Germinal center (tissue), 1 donor: ENCODE measurements at regions not wholly inside any gene's neighbourhood (a gene's known extent, or its start where the extent isn't known, plus 50 kb on each side); places are given as distances from the start of the nearest gene placed in this dataset.

Experiments used
- DNase-seq: peaks from one replicate; pipeline ENCODE4 v3.0.0; 2012; ENCODE audit warnings: mixed read lengths, low spot score

DNA sequence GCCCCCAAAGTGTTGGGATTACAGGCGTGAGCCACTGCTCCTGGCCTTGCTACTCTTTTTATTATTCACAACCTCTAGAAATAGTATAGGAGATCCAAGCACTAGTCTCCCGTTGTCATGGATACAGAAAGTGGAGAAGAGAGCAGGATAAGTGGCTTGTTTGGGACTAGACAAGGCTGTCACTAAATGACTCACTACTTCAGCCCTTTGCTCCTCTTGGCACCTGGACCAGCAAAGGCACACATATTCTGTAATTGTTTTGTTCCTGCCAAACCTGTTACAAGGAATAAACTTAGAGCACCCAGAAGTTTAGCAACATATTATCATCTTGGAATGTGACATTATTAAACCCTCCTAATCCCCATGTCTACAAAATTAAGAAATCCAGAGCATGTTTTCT is 427.2 kb upstream of the THBS1 start:
- no peak for DNase-seq

DNA sequence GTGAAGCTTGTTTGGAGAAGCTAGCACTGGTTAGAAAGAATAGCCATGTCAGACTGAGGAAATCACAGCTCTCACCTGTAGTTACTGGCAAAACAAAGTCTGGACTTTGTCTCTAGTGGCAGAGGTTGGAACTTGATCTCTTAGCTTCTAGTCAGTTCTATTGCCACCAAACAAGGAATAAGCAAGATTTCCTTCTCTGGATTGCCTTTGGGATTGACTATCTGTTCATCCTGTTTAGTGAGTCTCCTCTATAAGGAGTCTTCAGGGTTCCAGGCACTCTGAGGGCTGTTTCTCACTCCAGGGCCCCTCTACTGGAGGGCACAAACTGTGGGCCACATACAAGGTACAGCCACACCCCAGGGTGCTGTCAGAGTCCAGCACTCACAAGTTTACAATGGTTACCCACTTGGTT is 426.6 kb upstream of the THBS1 start:
- DNase-seq, result no peak

DNA sequence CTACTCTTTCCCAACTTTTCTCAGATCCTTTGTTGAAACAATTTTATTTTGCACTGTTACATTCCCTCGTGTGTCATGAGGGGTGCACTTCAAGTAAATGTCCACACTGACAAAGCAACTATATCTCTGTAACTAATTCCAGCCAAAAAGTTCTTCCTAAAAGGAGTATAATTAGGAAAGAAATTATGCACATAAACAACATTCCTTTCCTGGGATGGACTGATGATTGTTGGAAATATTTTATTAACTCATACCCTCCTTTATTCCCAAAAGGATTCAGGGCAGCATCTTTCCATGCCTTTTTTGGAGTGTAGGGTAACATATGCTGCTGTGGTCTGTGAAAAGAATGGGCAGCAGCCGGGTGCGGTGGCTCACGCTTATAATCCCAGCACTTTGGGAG is 426.1 kb upstream of the THBS1 start:
- no peak for DNase-seq

DNA sequence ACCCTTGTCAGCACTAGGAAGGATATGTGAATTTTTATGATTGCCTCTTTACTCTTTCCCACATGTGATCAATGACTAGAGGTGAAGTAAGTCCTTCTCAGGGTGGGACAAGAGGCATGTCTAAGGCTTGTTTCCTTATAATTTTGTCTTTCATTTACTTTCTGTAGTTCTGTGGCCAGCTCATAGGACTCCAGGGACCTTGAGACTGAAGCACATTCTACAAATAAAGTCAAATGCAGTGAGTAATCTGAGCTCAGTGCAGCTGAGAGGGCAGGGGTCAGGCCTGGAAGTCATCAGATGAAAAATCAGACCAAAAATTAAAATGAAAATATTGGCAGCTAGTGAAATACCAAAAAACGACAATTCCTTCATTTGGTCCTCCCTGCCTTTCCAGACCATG is 424.7 kb upstream of the THBS1 start:
- no peak for DNase-seq

DNA sequence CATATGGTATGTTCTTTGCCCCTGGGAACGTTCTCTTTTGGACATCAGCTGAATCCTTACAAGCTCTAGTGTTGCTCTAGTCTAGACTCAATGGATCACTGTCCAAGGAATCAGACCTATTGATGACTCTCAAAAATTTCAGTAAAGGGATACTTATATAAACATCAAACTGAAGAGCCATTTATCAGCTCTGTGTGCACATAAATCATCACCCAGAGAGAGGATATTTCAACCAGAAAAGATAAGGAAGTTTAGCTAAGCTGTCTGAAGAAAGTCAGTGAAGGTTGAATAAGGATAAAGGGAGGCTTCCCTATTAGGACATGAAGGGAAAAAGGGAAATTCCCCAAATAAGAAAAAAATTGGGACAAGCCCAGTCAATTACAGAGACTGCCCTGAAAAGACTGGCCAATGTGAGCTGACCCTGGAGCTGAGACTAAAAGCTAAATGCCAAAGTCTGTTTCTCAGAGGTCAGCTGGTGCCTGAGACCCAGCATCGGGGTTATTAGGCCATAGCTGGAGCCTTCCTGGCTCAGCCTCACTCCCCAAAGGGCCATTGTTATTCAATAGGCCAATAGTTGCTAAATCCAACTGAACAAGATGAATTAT is 424.1 kb upstream of the THBS1 start:
- no peak for DNase-seq

DNA sequence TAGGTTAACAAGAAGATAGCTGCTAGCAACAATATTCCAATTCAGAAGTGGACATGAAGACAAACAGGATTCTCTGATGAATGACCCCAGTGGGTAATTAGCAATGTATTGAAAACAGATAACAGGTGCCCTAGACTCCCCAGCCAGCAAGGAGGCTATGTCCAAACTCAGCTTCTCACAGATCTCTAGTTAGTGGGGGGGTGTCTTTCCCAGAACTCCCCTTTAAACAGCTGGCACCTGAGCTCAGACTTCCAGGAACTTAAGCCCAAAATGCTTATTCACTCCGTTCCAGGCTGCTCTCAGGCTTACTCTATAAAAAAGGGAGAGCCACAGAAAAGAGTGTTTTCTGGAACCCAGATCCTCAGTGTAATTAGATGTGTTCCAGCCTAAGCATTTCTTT is 423.0 kb upstream of the THBS1 start:
- DNase-seq, result no peak

DNA sequence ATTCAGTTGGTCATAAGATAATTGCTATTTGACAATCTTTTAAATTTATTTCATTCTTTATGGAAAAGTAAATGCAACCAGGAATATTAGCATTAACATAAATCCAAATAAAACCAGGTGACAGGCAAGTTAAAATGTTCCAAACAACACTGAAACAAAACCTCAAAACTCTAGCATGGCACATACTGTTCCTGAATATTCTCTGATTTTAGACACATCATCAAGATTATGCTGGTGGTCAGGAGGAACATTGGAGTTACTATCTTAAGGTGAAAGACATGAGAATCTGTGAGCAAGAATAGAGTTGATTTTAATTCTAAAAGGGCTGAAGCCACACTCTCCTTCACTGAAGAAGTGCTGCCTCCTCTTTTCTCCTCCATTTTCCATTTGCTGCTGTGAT is 421.0 kb upstream of the THBS1 start:
- no peak for DNase-seq

DNA sequence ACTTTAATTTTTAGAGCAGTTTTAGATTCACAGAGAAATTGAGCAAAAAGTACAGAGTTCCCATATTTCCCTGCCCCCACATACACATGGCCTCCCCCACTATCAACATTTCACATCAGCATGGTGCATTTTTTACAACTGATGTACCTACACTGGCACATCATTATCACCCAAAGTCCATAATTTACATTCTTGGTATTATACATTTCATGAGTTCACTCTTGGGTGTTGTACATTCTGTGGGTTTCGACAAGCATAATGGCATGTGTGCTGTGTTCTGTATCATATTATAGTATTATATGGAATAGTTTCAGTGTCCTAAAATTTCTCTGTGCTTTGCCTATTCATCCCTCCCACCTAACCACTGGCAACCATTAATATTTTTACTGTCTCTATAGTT is 419.8 kb upstream of the THBS1 start:
- DNase-seq, result no peak

DNA sequence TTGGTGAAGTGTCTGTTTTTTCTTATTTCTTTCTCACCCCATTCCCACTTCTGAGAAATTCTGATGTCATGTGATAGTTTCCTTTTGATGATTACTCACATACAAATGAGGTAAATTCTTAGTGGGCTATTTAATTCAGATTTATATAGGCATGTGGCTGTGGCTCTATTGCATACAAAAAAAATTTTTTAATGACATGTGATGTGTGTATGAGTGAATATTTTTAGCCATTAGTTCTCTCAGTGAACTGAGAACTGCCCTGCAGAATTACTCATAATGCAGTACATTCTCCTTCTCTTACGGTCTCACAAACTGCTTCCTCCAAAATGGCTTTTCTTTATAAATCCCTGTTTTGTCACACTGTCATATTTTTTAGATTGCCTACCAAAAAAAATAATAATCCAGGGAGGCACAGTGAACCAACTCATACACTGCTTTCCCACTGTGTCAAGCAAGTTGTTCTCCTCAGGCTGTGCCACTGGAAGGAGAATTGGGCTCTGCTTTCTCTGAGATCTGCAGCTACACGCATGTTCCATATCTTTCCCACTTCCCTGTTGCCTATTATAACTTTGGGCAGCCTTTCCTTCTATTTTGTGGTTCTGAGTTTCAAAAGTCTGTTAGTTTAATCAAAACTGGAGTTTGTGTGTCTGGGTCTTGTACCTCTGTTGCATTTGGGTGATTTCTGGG is 415.7 kb upstream of the THBS1 start:
- no peak for DNase-seq

DNA sequence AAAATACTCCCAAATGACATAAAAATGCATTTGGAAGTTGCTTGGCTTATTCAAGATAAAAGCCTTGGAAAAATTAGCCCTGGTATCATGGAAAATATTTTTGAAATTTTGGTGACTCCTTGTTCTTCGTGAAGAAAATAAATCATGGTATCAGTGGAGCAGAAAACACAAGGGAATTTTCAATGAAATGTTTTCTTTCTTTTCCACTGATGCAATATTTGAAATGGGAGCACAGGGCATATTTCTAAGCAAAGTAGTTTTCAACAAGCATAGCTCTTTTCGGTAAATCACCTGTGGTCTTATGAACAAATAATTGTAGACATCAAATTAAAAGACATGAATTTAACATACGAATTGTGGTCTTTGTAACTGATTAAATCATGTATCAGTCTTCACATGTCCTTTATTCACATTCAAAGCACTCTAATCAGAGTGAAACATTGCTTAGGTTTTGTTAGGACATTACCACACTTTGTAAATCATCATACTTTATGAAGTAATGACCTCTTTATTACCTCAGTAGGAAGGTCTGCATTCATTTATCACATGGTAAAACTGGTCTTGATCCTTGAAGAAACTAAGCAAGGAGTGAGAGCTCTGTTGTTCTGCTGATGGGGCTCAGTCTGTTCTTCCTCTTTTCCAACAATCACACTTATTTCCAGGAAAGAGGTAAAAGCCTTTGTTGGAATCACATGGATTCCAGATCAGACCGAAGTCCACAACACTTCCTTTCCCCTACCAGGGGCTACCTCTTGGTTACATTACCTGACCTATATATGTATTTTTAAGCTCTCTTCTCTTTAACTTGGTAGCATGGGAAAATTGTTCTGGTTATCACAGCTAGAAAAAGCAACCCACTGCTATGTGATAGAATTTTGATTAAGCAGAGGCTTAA is 413.5 kb upstream of the THBS1 start:
- DNase-seq, result no peak

DNA sequence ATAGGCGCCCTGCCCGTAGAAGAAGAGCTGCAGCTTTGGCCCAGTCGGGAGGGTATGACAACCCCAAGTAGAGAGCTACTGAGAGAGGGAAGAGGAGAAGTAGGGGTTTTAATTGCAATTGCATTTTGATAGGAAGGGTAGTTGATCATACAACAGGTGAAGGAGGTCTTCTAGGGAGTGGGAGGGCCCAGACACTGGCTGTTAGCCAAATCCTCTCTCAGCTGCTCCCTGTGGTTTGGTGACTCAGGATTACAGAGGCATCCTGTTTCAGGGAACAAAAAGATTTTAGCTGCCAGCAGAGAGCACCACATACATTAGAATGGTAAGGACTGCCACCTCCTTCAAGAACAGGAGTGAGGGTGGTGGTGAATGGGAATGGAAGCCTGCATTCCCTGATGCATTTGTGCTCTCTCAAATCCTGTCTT is 408.9 kb upstream of the THBS1 start:
- DNase-seq, result no peak

DNA sequence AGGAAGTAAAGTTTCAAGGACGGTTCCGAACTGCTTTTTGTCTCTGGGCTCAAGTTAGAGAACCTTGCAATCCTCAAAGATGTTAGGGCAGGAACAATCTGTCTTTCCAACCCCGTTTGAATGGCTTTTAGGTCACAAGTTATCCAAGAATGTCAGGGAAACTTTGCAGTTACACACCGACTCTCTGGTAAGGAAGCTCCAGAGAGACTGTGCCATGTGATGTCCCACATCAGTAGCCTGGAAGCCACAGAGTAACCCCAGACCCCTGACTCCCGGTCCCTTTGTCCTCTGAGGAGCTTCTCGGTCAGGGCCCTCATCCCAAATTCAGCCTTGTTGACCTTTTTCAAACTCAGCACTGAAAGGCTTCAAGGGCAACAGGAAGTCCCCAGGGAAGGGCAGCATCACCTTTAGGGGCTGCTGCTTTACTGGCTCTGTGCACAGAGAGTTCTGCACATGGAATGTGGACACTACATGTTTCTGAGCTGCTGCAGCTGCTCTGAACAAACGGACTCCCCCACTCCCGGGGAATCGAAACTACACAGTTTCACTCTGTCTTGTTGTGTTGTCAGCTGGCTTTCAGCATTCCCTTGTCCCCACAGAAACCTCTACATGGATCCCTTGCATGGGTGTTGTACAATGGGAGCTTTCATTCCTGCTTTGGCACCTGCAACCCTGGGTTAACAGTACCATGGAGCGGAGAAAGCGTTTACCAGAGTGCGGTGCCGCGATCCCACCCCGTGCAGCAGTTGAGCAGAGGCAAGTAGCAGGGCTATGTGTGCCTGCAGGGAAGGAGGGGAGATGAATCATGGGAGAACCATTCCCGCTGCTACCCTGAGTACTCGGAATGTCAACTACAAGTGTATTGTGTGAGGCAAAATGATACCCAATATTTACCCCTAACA is 408.2 kb upstream of the THBS1 start:
- no peak for DNase-seq

DNA sequence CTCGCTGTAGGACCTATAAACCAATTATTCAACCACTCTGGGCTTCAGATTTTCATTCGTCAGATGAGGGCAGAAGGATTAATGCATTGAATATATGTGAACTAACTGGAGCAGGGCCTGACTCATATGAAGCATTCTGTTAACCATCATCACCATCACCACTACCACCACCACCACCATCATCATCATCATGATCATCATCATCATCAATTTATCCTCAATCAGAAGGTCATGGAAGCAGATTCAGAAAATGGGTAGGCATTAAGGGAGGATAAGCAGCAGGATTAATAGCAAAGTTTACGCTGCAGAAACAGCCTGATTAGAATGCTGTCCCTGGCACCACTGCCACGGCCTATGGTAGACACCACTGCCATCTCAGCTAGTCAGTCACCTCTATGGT is 407.5 kb upstream of the THBS1 start:
- DNase-seq, result no peak

DNA sequence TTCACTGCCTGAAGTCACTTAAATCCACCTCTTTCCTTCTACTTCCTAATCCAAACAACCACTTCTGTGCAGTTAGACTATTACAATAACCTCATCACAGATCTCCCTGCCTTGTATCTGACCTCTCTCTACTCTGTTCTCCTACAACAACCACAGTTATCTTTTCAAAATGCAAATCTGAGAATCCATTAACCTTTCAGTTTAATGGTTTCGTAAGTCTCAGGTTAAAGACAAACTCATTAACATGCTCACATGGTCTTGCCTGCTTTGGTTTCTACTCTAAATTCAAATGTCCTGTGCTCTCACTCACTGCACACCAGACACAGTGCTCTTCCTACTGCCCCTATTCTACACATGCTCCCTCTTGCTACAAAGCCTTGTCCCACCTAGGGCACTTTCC is 406.5 kb upstream of the THBS1 start:
- DNase-seq, result no peak

DNA sequence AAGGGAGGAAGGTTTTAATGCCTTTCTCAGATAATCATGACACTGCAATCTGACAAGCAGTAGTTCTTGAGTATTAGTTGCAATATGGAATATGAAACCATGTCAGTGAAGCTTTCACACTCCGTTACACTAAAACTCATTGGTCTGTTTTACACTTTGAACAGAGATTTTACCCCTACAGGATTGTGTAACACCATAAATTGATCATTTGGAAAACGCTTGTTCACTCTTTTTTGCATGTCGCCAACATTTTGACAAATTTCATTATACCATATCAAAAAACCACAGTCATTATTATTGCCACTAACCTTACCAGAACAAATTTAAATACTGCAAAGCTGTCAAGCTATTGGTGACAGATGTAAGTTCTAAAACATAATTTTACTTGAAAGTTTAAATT is 404.8 kb upstream of the THBS1 start:
- DNase-seq, result no peak

DNA sequence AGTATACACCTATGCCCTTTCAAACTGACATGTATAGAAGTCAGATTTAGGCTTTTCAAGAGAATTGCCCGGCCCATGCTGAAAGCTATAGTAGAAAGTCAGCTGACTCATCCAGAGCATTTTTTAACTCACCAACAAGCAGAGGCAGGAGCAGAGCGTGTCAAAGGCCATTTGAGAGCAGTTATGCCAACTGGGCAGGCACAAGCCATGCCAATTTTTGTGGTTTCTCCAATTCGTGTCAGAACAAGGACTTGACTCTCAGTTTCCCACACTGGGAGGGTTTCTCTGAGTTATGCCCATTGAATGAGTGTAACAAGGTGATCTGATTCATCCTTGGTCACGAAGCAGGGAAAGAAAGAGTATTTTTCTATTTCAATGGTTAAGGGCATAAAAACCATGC is 403.3 kb upstream of the THBS1 start:
- DNase-seq, result no peak

DNA sequence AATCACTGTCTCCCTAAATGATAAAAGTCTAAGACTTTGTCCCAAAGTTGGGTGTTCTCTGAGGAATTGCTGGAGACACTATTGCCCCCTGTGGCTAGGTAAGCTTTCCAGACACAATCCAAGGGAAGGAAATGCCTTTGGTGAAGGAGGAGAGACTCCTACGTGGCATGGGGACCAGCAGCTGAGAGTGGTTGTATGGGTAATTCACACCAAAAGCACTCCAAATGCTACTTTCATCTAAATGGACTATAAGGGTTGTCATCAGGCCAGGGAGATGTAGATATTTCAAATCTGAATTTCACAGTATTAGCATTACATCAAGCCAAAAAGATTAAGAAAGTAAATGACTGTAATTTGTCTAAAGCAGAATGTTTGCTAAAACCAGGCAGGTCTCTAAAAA is 400.8 kb upstream of the THBS1 start:
- no peak for DNase-seq

DNA sequence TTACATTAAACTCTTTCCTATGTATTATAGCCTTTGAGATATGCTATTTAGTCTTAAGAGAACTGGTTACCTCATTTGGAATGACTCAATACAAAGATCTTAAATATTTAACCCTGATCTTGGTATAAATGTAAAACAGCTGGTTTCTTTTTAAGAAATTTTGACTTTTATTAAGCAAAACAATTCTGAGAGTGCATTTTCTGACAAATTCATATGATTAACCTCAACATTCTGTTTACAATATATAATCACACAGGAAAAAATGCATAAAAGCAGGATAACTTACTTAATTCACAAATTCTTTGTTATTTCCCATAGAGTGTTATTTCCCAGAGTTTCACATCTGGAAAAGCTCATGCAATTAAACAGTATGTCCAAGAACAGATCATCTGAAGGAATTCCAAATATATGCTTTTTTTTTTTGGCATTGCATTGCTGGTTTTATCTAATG is 400.4 kb upstream of the THBS1 start:
- DNase-seq, result no peak

DNA sequence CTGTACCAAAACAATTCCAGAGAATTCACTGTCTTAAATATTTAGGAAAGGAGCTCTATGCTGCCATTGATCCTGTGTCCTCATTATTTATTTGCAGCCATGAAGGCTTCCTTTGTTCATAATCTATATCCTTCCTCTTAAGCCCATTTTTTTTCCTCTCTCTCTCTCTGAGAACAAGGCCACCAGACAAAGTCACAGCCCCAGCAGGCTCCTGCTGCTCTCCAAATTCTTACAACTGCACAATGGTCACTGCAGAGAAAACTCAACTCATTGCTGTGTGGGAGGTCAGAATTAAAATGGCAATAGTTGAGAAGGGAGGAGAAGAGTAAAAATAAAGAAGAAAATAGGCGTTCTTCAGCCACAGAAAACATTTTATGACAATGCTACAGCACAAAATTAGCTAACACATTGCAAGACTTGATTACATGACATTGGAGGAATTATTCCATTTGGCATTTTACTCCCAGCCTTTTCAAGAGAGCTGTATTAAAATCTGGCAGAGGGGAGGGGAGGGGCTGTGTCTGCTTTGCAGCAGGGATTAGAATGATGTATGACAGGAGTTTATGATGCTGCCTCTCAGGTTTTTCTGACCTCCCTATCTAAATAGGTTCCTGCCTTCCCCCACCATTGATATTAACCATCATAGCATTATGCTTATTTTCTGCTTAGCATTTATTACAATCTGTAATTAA is 399.7 kb upstream of the THBS1 start:
- no peak for DNase-seq

DNA sequence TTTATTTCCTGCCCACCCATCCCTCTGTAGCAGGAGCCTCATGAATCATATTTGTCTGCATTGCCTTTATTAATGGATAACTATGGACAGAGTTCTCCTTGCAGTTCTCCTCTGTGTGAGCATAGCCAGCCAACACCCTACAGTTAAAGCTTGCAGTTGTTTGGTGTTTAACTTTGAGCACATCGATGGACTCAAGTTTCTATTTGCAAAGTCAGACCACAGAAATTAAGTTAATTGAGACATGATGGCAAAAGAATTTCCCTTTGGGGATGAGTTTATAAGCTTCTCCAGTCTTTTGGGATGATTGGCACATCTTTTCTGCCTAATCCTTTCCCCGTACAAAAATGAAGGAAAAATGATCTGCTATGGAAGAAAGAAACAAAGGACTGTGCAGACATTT is 398.9 kb upstream of the THBS1 start:
- no peak for DNase-seq

DNA sequence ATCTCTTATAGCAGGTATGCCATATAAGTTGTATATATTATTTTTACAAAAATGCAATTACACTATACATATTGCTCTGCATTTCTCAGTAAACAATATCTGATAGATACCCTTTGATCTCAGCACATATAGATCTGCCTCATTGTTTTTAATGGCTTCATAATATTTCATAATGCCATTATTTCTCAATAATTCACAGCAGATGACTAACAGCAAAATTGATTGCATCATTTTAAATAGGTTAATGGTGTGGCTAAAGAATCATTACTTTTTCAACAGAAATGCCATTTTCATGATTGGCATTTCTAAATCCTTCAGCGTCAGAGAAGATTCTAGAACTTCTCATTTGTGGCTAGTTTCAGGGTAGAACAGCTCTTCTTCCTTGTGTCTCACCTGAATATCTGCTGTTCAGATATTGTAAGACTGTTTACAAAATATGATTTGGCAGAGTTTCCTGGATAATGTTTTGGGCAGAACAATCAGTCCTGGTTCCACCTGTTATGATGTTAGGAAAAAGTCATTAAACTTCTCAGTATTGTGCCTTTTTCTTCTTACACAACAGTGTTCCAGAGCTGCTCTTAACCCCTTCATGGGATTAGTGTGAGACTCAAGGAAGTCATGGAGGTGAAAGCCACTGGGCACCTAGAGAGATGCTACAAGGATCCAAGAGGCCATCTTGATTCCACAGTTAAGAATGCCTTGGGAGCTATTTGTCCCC is 397.6 kb upstream of the THBS1 start:
- DNase-seq, result no peak
